Mesenchymal stem cell (in vitro differentiated cells and primary cell): ENCODE measurements at regions not wholly inside any gene's neighbourhood (a gene's known extent, or its start where the extent isn't known, plus 50 kb on each side); places are given as distances from the start of the nearest gene placed in this dataset.

ENCODE experiments used
- DNase-seq: peaks from one replicate; pipeline ENCODE4 v3.0.0-alpha.2; 2013
- H2AFZ ChIP-seq: one replicate; pipeline ENCODE4 v1.6.1; 2013; ENCODE audit warnings: low read depth, mild to moderate bottlenecking, control low read depth, inconsistent platforms, low read length, moderate library complexity
- H2AK5ac ChIP-seq: 2 replicates; pipeline ENCODE4 v1.6.1; 2013; ENCODE audit warnings: low read length, moderate library complexity, mild to moderate bottlenecking, inconsistent platforms; ENCODE audit not compliant: severe bottlenecking
- H2BK120ac ChIP-seq: one replicate; pipeline ENCODE4 v1.6.1; 2013; ENCODE audit warnings: low read depth, mild to moderate bottlenecking, inconsistent platforms, low read length, moderate library complexity
- H2BK12ac ChIP-seq, 2 experiments: one replicate each; pipeline ENCODE4 v1.6.1; 2013; ENCODE audit warnings: inconsistent platforms in 2 of 2, low read length in 2 of 2, mild to moderate bottlenecking in 2 of 2, moderate library complexity in 2 of 2, control low read depth in 1 of 2
- H2BK15ac ChIP-seq: one replicate; pipeline ENCODE4 v1.6.1; 2013; ENCODE audit warnings: mild to moderate bottlenecking, low read depth, inconsistent platforms; ENCODE audit not compliant: poor library complexity, severe bottlenecking
- H2BK5ac ChIP-seq: 2 replicates; pipeline ENCODE4 v1.6.1; 2013; ENCODE audit warnings: low read depth, mild to moderate bottlenecking, low read length, control low read depth, inconsistent platforms; ENCODE audit not compliant: poor library complexity, severe bottlenecking
- H3K14ac ChIP-seq, 2 experiments: one replicate each; pipeline ENCODE4 v1.6.1; 2013; ENCODE audit warnings: inconsistent platforms in 2 of 2, low read length in 2 of 2, control low read depth in 1 of 2, mild to moderate bottlenecking in 1 of 2, moderate library complexity in 1 of 2
- H3K18ac ChIP-seq, 2 experiments: one replicate each; pipeline ENCODE4 v1.6.1; 2013; ENCODE audit warnings: inconsistent platforms in 2 of 2, low read length in 2 of 2, control low read depth in 1 of 2, low read depth in 1 of 2, mild to moderate bottlenecking in 1 of 2
- H3K23ac ChIP-seq, 2 experiments: one replicate each; pipeline ENCODE4 v1.6.1; 2013; ENCODE audit warnings: inconsistent platforms in 2 of 2, low read length in 2 of 2, mild to moderate bottlenecking in 2 of 2, moderate library complexity in 2 of 2, control low read depth in 1 of 2
- H3K27ac ChIP-seq: 2 replicates; pipeline ENCODE4 v1.5.1; 2013; ENCODE audit warnings: mild to moderate bottlenecking, moderate library complexity, low read length, control low read depth, inconsistent platforms; ENCODE audit not compliant: poor library complexity, severe bottlenecking
- H3K27me3 ChIP-seq, 2 experiments: 2 replicates each; pipeline versions ENCODE4 v1.6.1 to v1.7.0; 2013; ENCODE audit warnings: low read length in 2 of 2, mild to moderate bottlenecking in 2 of 2, moderate library complexity in 2 of 2, control low read depth in 1 of 2, inconsistent platforms in 1 of 2; ENCODE audit not compliant: control insufficient read depth in 1 of 2, insufficient read depth in 1 of 2
- H3K36me3 ChIP-seq, 2 experiments: 2 replicates each; pipeline versions ENCODE4 v1.6.1 to v1.7.0; 2013; ENCODE audit warnings: low read length in 2 of 2, control low read depth in 1 of 2, inconsistent platforms in 1 of 2, low read depth in 1 of 2, mild to moderate bottlenecking in 1 of 2; ENCODE audit not compliant: insufficient read depth in 2 of 2, control insufficient read depth in 1 of 2
- H3K4ac ChIP-seq, 2 experiments: one replicate each; pipeline ENCODE4 v1.6.1; 2013; ENCODE audit warnings: inconsistent platforms in 2 of 2, low read length in 2 of 2, mild to moderate bottlenecking in 2 of 2, moderate library complexity in 2 of 2, control low read depth in 1 of 2, low read depth in 1 of 2
- H3K4me1 ChIP-seq: 2 replicates; pipeline ENCODE4 v1.6.1; 2013; ENCODE audit warnings: low read depth, low read length, control low read depth; ENCODE audit not compliant: control insufficient read depth, insufficient read depth
- H3K4me2 ChIP-seq: 2 replicates; pipeline ENCODE4 v1.6.1; 2013; ENCODE audit warnings: low read length, mild to moderate bottlenecking, inconsistent platforms; ENCODE audit not compliant: poor library complexity, severe bottlenecking
- H3K4me3 ChIP-seq, 2 experiments: 2 replicates each; pipeline versions ENCODE4 v1.5.1 to v1.7.0; 2013; ENCODE audit warnings: low read length in 2 of 2, mild to moderate bottlenecking in 2 of 2, control low read depth in 1 of 2, low read depth in 1 of 2; ENCODE audit not compliant: insufficient read depth in 1 of 2
- H3K79me1 ChIP-seq: replicated peaks from 2 replicates; pipeline ENCODE4 v1.6.1; 2013; ENCODE audit warnings: mild to moderate bottlenecking, control low read depth, low read length, inconsistent platforms; ENCODE audit not compliant: poor library complexity, severe bottlenecking
- H3K9ac ChIP-seq: 2 replicates; pipeline ENCODE4 v1.7.0; 2013; ENCODE audit warnings: mild to moderate bottlenecking, low read length, moderate library complexity
- H3K9me3 ChIP-seq: 2 replicates; pipeline ENCODE4 v1.7.0; 2013; ENCODE audit warnings: mild to moderate bottlenecking, low read length; ENCODE audit not compliant: control insufficient read depth
- H4K8ac ChIP-seq: one replicate; pipeline ENCODE4 v1.6.1; 2013; ENCODE audit warnings: inconsistent platforms, mild to moderate bottlenecking, low read length, moderate library complexity
- H4K91ac ChIP-seq: one replicate; pipeline ENCODE4 v1.6.1; 2013; ENCODE audit warnings: mild to moderate bottlenecking, low read length, inconsistent platforms
- WGBS: methylation state at CpG from one replicate; pipeline ENCODE4 v1.1.7; 2013; ENCODE audit warnings: mixed read lengths; 5-methylcytosine and 5-hydroxymethylcytosine counted together

- H3K4me3 ChIP-seq, result no peak overlapping the region
- H3K9ac ChIP-seq, result no peak overlapping the region
- no peak overlapping the region for H3K18ac ChIP-seq
- no peak overlapping the region for H3K23ac ChIP-seq
- no peak for DNase-seq
- WGBS, result 89% methylated on average over 3 of the region's 3 CpGs
- no peaks in the 10 kb centered on the region for H3K79me1 ChIP-seq
- no peak overlapping the region for H2AK5ac ChIP-seq
- no peak overlapping the region for H3K4ac ChIP-seq
- no peak overlapping the region for H4K91ac ChIP-seq
- H3K27me3 ChIP-seq, result no peaks in the 10 kb centered on the region
- no peak overlapping the region for H2BK15ac ChIP-seq
- H3K36me3 ChIP-seq, result no peaks in the 10 kb centered on the region
- no peak overlapping the region for H3K14ac ChIP-seq
- H3K27ac ChIP-seq, result no peak overlapping the region
- H3K4me2 ChIP-seq, result no peak overlapping the region
- H4K8ac ChIP-seq, result no peak overlapping the region
- H2BK5ac ChIP-seq, result no peak overlapping the region
- no peaks in the 10 kb centered on the region for H3K4me1 ChIP-seq
- no peak overlapping the region for H2BK12ac ChIP-seq
- peaks cover 12% of the 10 kb centered on the region for H3K9me3 ChIP-seq
- H2AFZ ChIP-seq, result no peak overlapping the region
- H2BK120ac ChIP-seq, result no peak overlapping the region
Measured at GRCh38 chr6:147667082-147667481, 158.6 kb downstream of the SAMD5 start.

DNA sequence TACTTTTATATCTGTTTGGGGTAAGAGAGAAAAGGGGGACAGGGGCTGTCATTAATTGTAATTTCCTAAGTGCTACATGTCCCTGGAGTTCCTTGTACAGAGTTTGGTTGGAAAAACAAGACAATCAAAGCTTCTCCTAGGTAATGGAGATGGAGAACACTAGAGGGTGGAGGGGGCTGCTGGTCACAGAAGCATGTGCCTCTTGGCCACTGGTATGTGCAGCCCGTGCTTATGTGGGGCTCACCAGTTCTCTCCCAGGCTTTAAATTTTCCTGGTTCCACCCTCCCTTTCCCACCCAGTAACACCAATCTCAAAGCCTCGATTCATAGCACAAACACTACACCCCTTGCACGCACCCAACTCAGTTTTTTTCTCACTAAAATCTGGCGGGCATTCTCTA lies 165.6 kb downstream of the SAMD5 start:
- 88% methylated on average over 4 of the region's 4 CpGs for WGBS

DNA sequence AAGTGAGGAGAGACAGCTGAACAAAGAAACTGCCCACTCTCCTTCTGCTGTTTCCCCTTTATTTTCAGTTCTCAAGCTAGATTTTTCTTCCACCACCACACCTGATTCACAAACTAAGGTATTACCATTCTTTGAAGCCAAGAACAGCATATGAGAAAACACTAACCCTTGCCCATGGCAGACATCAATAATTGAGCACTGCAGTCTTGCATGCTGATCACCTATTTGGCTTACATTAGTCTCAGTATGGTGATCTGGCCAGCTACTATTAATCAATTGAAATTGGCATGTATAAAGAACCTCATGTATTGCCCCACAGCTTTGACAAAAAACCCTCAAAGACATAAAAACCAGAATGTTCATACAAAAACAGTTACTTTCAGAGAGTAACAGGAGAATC lies 166.3 kb downstream of the SAMD5 start:
- Histone ChIP-seq H3K27me3 (no peaks in the 10 kb centered on the region), H2BK12ac (no peak overlapping the region), H3K79me1 (no peaks in the 10 kb centered on the region), H3K36me3 (no peaks in the 10 kb centered on the region), H4K91ac (no peak overlapping the region), H3K4me1 (no peaks in the 10 kb centered on the region), H3K14ac (no peak overlapping the region), H3K4ac (no peak overlapping the region), H2BK15ac (no peak overlapping the region), H3K18ac (no peak overlapping the region), H3K27ac (no peak overlapping the region), H3K23ac (no peak overlapping the region), H2AFZ (no peak overlapping the region), H2BK5ac (no peak overlapping the region), H3K4me2 (no peak overlapping the region), H3K9me3 (peaks cover 9% of the 10 kb centered on the region), H2BK120ac (no peak overlapping the region), H3K9ac (no peak overlapping the region), H2AK5ac (no peak overlapping the region), H4K8ac (no peak overlapping the region), H3K4me3 (no peak overlapping the region)
- DNase-seq, result no peak

More for the DNA sequence above, 165.6 kb downstream of the SAMD5 start:
- Histone ChIP-seq H3K23ac (no peak overlapping the region), H2BK120ac (no peak overlapping the region), H3K79me1 (no peaks in the 10 kb centered on the region), H2BK5ac (no peak overlapping the region), H3K4me2 (no peak overlapping the region), H3K27me3 (no peaks in the 10 kb centered on the region), H3K27ac (no peak overlapping the region), H3K4ac (no peak overlapping the region), H2BK15ac (no peak overlapping the region), H3K9me3 (peaks cover 12% of the 10 kb centered on the region), H4K8ac (no peak overlapping the region), H4K91ac (no peak overlapping the region), H2BK12ac (no peak overlapping the region), H3K36me3 (no peaks in the 10 kb centered on the region), H3K4me3 (no peak overlapping the region), H3K4me1 (no peaks in the 10 kb centered on the region), H3K18ac (no peak overlapping the region), H3K9ac (no peak overlapping the region), H2AK5ac (no peak overlapping the region), H3K14ac (no peak overlapping the region), H2AFZ (no peak overlapping the region)
- no peak for DNase-seq

DNA sequence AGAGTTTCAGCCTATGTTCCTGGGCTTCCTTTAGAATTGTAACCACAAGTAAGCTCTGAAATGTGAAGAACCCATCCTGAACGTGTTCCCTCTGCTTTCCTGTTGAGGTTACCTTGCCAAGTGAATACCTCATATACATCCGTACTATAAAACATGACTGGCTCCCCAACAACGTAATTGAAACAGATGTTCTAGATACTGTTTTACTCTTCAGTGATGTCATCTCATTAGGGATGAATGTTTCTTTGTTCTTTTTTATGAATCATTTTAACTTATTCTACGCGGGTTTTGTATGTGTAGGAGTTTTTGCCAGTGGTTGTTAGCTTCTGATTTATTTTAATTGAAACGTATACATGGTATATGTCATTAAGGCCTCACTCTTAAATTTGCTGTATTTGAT lies 166.8 kb downstream of the SAMD5 start:
- Histone ChIP-seq H3K79me1 (no peaks in the 10 kb centered on the region), H3K4me1 (no peaks in the 10 kb centered on the region), H4K91ac (no peak overlapping the region), H3K4ac (no peak overlapping the region), H3K27me3 (no peaks in the 10 kb centered on the region), H2AK5ac (no peak overlapping the region), H3K9ac (no peak overlapping the region), H2BK5ac (no peak overlapping the region), H2BK15ac (no peak overlapping the region), H3K27ac (no peak overlapping the region), H3K4me2 (no peak overlapping the region), H4K8ac (no peak overlapping the region), H3K9me3 (peaks cover 6% of the 10 kb centered on the region), H3K18ac (no peak overlapping the region), H2AFZ (no peak overlapping the region), H2BK120ac (no peak overlapping the region), H3K36me3 (no peaks in the 10 kb centered on the region), H2BK12ac (no peak overlapping the region), H3K14ac (no peak overlapping the region), H3K4me3 (no peak overlapping the region), H3K23ac (no peak overlapping the region)
- WGBS, result 86% methylated on average over 4 of the region's 6 CpGs
- no peak for DNase-seq
